ENCODE measurements at regions not wholly inside any gene's neighbourhood (a gene's known extent, or its start where the extent isn't known, plus 50 kb on each side); places are given as distances from the start of the nearest gene placed in this dataset.

DNA sequence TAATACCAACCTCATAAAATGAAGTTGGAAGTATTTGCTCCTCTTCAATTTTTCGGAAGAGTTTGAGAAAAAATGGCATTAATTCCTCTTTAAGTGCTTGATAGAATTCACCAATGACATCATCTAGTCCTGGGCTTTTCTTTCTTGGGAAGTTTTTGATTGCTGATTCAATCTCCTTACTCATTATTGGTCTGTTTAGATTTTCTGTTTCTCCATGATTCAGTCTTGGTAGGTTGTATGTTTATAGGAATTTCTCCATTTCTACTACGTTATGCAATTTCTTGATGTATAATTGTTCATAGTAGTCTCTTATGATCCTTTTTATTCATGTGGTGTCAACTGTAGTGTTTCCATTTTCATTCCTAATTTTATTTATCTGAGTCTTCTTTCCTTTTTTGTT is 141.5 kb upstream of the PRNP start:
- no peak overlapping the region for H3K9ac ChIP-seq

GRCh38 chr20:4542270-4542669 is 144.0 kb upstream of the PRNP start:
- TF ChIP-seq NRF1 (IDR thresholded peaks at IDR 0.05; ENCODE audit: low read depth, low read length) = no peak
- TF ChIP-seq JUND (IDR thresholded peaks at IDR 0.05) = no peak
- no peak for TF ChIP-seq EZH2phosphoT487 (IDR thresholded peaks at IDR 0.05; ENCODE audit: borderline replicate concordance, low read depth)
- TF ChIP-seq ZBTB33 (IDR thresholded peaks at IDR 0.05; ENCODE audit: borderline replicate concordance, low read depth) = no peak
- TF ChIP-seq FOXM1 (IDR thresholded peaks at IDR 0.05; ENCODE audit: low read depth) = no peak
- no peak for TF ChIP-seq CTCF (IDR thresholded peaks at IDR 0.05)
- no peak for TF ChIP-seq FOSL2 (IDR thresholded peaks at IDR 0.05; ENCODE audit: borderline replicate concordance, low read depth)
- TF ChIP-seq RXRA (IDR thresholded peaks at IDR 0.05; ENCODE audit: borderline replicate concordance, low read depth) = no peak
- no peak for TF ChIP-seq GATA2 (CRISPR knock-in tag; IDR thresholded peaks at IDR 0.05)
- no peak for TF ChIP-seq CHD2 (IDR thresholded peaks at IDR 0.05; ENCODE audit: low read length, partially characterized antibody)
- TF ChIP-seq, protein P1, sequence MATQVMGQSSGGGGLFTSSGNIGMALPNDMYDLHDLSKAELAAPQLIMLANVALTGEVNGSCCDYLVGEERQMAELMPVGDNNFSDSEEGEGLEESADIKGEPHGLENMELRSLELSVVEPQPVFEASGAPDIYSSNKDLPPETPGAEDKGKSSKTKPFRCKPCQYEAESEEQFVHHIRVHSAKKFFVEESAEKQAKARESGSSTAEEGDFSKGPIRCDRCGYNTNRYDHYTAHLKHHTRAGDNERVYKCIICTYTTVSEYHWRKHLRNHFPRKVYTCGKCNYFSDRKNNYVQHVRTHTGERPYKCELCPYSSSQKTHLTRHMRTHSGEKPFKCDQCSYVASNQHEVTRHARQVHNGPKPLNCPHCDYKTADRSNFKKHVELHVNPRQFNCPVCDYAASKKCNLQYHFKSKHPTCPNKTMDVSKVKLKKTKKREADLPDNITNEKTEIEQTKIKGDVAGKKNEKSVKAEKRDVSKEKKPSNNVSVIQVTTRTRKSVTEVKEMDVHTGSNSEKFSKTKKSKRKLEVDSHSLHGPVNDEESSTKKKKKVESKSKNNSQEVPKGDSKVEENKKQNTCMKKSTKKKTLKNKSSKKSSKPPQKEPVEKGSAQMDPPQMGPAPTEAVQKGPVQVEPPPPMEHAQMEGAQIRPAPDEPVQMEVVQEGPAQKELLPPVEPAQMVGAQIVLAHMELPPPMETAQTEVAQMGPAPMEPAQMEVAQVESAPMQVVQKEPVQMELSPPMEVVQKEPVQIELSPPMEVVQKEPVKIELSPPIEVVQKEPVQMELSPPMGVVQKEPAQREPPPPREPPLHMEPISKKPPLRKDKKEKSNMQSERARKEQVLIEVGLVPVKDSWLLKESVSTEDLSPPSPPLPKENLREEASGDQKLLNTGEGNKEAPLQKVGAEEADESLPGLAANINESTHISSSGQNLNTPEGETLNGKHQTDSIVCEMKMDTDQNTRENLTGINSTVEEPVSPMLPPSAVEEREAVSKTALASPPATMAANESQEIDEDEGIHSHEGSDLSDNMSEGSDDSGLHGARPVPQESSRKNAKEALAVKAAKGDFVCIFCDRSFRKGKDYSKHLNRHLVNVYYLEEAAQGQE (IDR thresholded peaks at IDR 0.05; ENCODE audit: low read depth, low read length) = no peak
- TF ChIP-seq RCOR1 (IDR thresholded peaks at IDR 0.05; ENCODE audit: low read length) = no peak
- TF ChIP-seq TEAD4 (IDR thresholded peaks at IDR 0.05; ENCODE audit: borderline replicate concordance, insufficient read depth) = no peak
- no peak for TF ChIP-seq RAD21 (IDR thresholded peaks at IDR 0.05; ENCODE audit: low read length)
- TF ChIP-seq, protein P2, sequence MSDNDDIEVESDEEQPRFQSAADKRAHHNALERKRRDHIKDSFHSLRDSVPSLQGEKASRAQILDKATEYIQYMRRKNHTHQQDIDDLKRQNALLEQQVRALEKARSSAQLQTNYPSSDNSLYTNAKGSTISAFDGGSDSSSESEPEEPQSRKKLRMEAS (IDR thresholded peaks at IDR 0.05; ENCODE audit: low read depth) = no peak
- no peak for TF ChIP-seq IRF3 (IDR thresholded peaks at IDR 0.05; ENCODE audit: low read depth, low read length)
- TF ChIP-seq ELF1 (IDR thresholded peaks at IDR 0.05) = no peak
- TF ChIP-seq MXI1 (IDR thresholded peaks at IDR 0.05; ENCODE audit: low read depth, low read length) = no peak
- Histone ChIP-seq H3K4me3 (ENCODE audit: low read depth in 2 of 2, low read length in 1 of 2) (no peak overlapping the region), H2AFZ (ENCODE audit: low read depth) (no peak overlapping the region), H3K79me2 (ENCODE audit: insufficient read depth) (no peaks in the 10 kb centered on the region), H4K20me1 (ENCODE audit: insufficient read depth) (no peaks in the 10 kb centered on the region), H3K4me2 (no peak overlapping the region), H3F3A (replicated peaks; ENCODE audit: insufficient read depth) (peaks cover 22% of the 10 kb centered on the region), H3K36me3 (replicated peaks in 1 of 2; ENCODE audit: control insufficient read depth in 1 of 2, insufficient read depth in 2 of 2, low read length in 1 of 2) (no peaks in the 10 kb centered on the region), H3K4me1 (ENCODE audit: control insufficient read depth in 1 of 2, insufficient read depth in 2 of 2, low read depth in 1 of 2, low read length in 1 of 2) (peaks cover 0 to 10% of the 10 kb centered on the region in 2 experiments; a peak in 2 of 4 replicates), H3K9me2 (no peaks in the 10 kb centered on the region), H3K9ac (no peak overlapping the region), H3K9me3 (no peaks in the 10 kb centered on the region), H3K27me3 (ENCODE audit: insufficient read depth) (no peaks in the 10 kb centered on the region), H3K27ac (ENCODE audit: low read depth in 2 of 2, low read length in 1 of 2) (no peak overlapping the region)
- WGBS (ENCODE audit: low lambda C conversion rate) = 55% methylated on average over 4 of the region's 4 CpGs
- DNase-seq = no peak
- CTCF ChIA-PET = interaction anchor here (1.1 kb wide), 1 partner anchor 10 kb away, joined by 3 read pairs; no protein-coding TSS in a partner anchor
- POLR2A ChIA-PET = no interaction called here

More for the DNA sequence above, 141.5 kb upstream of the PRNP start:
- Histone ChIP-seq H3K9me2 (no peaks in the 10 kb centered on the region), H3K79me2 (ENCODE audit: insufficient read depth) (no peaks in the 10 kb centered on the region), H4K20me1 (ENCODE audit: insufficient read depth) (no peaks in the 10 kb centered on the region), H3K27me3 (ENCODE audit: insufficient read depth) (no peaks in the 10 kb centered on the region), H3K9me3 (no peaks in the 10 kb centered on the region), H3K36me3 (replicated peaks in 1 of 2; ENCODE audit: control insufficient read depth in 1 of 2, insufficient read depth in 2 of 2, low read length in 1 of 2) (no peaks in the 10 kb centered on the region), H3K4me3 (ENCODE audit: low read depth in 2 of 2, low read length in 1 of 2) (no peak overlapping the region), H3F3A (replicated peaks; ENCODE audit: insufficient read depth) (peaks cover 28% of the 10 kb centered on the region), H3K4me1 (ENCODE audit: control insufficient read depth in 1 of 2, insufficient read depth in 2 of 2, low read depth in 1 of 2, low read length in 1 of 2) (peaks cover 0 to 15% of the 10 kb centered on the region in 2 experiments; a peak in 2 of 4 replicates), H2AFZ (ENCODE audit: low read depth) (0 out of 2 replicates have a peak overlapping the region, but pooled peaks have one; percentile 3), H3K4me2 (no peak overlapping the region; the same call in 1 of the 2 replicates), H3K27ac (ENCODE audit: low read depth in 2 of 2, low read length in 1 of 2) (peak overlapping the region in 1 of 2 experiments; percentile 83; a peak in 2 of 4 replicates)
- DNase-seq = no peak
- 31% methylated on average over 2 of the region's 2 CpGs for WGBS (ENCODE audit: low lambda C conversion rate)
- ChIA-PET POLR2A (no interaction called here), CTCF (no interaction called here)
- peak; percentile 37; the same call in 1 of the 2 replicates for TF ChIP-seq JUND (IDR thresholded peaks at IDR 0.05)
- no peak for TF ChIP-seq CHD2 (IDR thresholded peaks at IDR 0.05; ENCODE audit: low read length, partially characterized antibody)

All from SK-N-SH (cell line).